Tibial nerve (tissue), 4 donors: ENCODE measurements at regions not wholly inside any gene's neighbourhood (a gene's known extent, or its start where the extent isn't known, plus 50 kb on each side); places are given as distances from the start of the nearest gene placed in this dataset.

Experiments used
- DNase-seq, 2 donors: peaks; one replicate each; pipeline ENCODE4 v3.0.0-alpha.2; 2019; ENCODE audit warnings: low spot score in 2 of 2
- H3K27ac ChIP-seq, 4 donors: fragments of 200-600 bp; sonication (generic) in 3 of 4; one replicate each; pipeline ENCODE4 v1.5.1; 2017 to 2019; ENCODE audit warnings: mild to moderate bottlenecking in 1 of 4
- H3K27me3 ChIP-seq, 2 donors: fragments of 200-600 bp; sonication (generic) in 1 of 2; one replicate each; pipeline versions ENCODE4 v1.5.1 to v1.6.0; 2017 to 2019
- H3K36me3 ChIP-seq, 3 donors: fragments of 200-600 bp; sonication (generic); one replicate each; pipeline ENCODE4 v1.5.1; 2018 to 2019
- H3K4me1 ChIP-seq, 4 donors: fragments of 200-600 bp; sonication (generic) in 3 of 4; one replicate each; pipeline ENCODE4 v1.5.1; 2017 to 2019
- H3K4me3 ChIP-seq, 4 donors: fragments of 200-600 bp; sonication (generic) in 3 of 4; one replicate each; pipeline ENCODE4 v1.5.1; 2017 to 2019; ENCODE audit warnings: mild to moderate bottlenecking in 1 of 4, moderate library complexity in 1 of 4
- H3K9me3 ChIP-seq, 4 donors: fragments of 200-600 bp; sonication (generic) in 3 of 4; one replicate each; pipeline ENCODE4 v1.5.1; 2017 to 2019
- CTCF ChIP-seq, 5 experiments: fragments of 200-600 bp in 3 of 5; fragments of 450-650 bp in 2 of 5; sonication (generic) in 3 of 5; IDR thresholded peaks; one replicate each; pipeline ENCODE4 v1.5.1; 2016 to 2019; ENCODE audit warnings: antibody characterized with exemption in 5 of 5, mild to moderate bottlenecking in 3 of 5, moderate library complexity in 2 of 5
- EP300 ChIP-seq, 2 donors: sonication (generic); formaldehyde crosslinking; IDR thresholded peaks; one replicate each; pipeline ENCODE4 v1.6.1; 2017; ENCODE audit warnings: antibody characterized with exemption in 2 of 2, mild to moderate bottlenecking in 1 of 2
- POLR2A ChIP-seq, 2 donors: fragments of 450-650 bp; IDR thresholded peaks; one replicate each; pipeline ENCODE4 v1.6.1; 2017; ENCODE audit warnings: antibody characterized with exemption in 2 of 2, mild to moderate bottlenecking in 2 of 2, moderate library complexity in 2 of 2
- WGBS, 2 donors: methylation state at CpG; one replicate each; pipeline ENCODE4 v1.1.5; 2018; 5-methylcytosine and 5-hydroxymethylcytosine counted together

GRCh38 chr21:17673261-17674020 lies 60.7 kb upstream of the BTG3 start:
- Histone ChIP-seq H3K4me3 (no peak overlapping the region), H3K4me1 (peaks cover 0 to 6% (median 0%) of the 10 kb centered on the region in 4 donors), H3K9me3 (no peaks in the 10 kb centered on the region), H3K36me3 (no peaks in the 10 kb centered on the region), H3K27ac (no peak overlapping the region), H3K27me3 (no peaks in the 10 kb centered on the region)
- 23 to 37% methylated on average over 11 of the region's 11 CpGs for WGBS, 2 donors
- DNase-seq, result no peak
- TF ChIP-seq POLR2A (IDR thresholded peaks at IDR 0.05) (no peak), EP300 (IDR thresholded peaks at IDR 0.05) (no peak), CTCF (IDR thresholded peaks at IDR 0.05) (no peak)

GRCh38 chr21:17671733-17672132 lies 59.0 kb upstream of the BTG3 start:
- no peak for DNase-seq
- 57 to 75% methylated on average over 4 of the region's 4 CpGs for WGBS, 2 donors
- Histone ChIP-seq H3K27ac (no peak overlapping the region), H3K9me3 (no peaks in the 10 kb centered on the region), H3K36me3 (no peaks in the 10 kb centered on the region), H3K4me1 (peaks cover 0 to 6% (median 0%) of the 10 kb centered on the region in 4 donors), H3K4me3 (no peak overlapping the region), H3K27me3 (no peaks in the 10 kb centered on the region)
- TF ChIP-seq POLR2A (IDR thresholded peaks at IDR 0.05), result no peak
- TF ChIP-seq CTCF (IDR thresholded peaks at IDR 0.05), result no peak

- TF ChIP-seq POLR2A (IDR thresholded peaks at IDR 0.05) (no peak), EP300 (IDR thresholded peaks at IDR 0.05) (no peak), CTCF (IDR thresholded peaks at IDR 0.05) (no peak)
- no peaks in the 10 kb centered on the region for H3K9me3 ChIP-seq
- H3K27ac ChIP-seq, result no peak overlapping the region
- DNase-seq, result no peak
- no peak overlapping the region for H3K4me3 ChIP-seq
- peaks cover 0 to 6% (median 0%) of the 10 kb centered on the region in 4 donors for H3K4me1 ChIP-seq
- H3K27me3 ChIP-seq, result no peaks in the 10 kb centered on the region
- no peaks in the 10 kb centered on the region for H3K36me3 ChIP-seq
- 76 to 77% methylated on average over 5 of the region's 5 CpGs for WGBS, 2 donors
Measured at GRCh38 chr21:17668479-17669140, 55.9 kb upstream of the BTG3 start.

GRCh38 chr21:17667256-17667655 lies 54.6 kb upstream of the BTG3 start:
- Histone ChIP-seq H3K9me3 (no peaks in the 10 kb centered on the region), H3K4me3 (no peak overlapping the region), H3K27me3 (no peaks in the 10 kb centered on the region), H3K4me1 (no peaks in the 10 kb centered on the region), H3K27ac (no peak overlapping the region), H3K36me3 (no peaks in the 10 kb centered on the region)
- no peak for DNase-seq
- no peak for TF ChIP-seq CTCF (IDR thresholded peaks at IDR 0.05)
- TF ChIP-seq POLR2A (IDR thresholded peaks at IDR 0.05), result no peak
- no peak for TF ChIP-seq EP300 (IDR thresholded peaks at IDR 0.05)
- WGBS, 2 donors, result 77 to 80% methylated on average over 5 of the region's 5 CpGs
